ENCODE measurements at regions not wholly inside any gene's neighbourhood (a gene's known extent, or its start where the extent isn't known, plus 50 kb on each side); places are given as distances from the start of the nearest gene placed in this dataset.
A peak's percentile ranks its signal among the peaks of the same experiment; 100 is the strongest.

DNA sequence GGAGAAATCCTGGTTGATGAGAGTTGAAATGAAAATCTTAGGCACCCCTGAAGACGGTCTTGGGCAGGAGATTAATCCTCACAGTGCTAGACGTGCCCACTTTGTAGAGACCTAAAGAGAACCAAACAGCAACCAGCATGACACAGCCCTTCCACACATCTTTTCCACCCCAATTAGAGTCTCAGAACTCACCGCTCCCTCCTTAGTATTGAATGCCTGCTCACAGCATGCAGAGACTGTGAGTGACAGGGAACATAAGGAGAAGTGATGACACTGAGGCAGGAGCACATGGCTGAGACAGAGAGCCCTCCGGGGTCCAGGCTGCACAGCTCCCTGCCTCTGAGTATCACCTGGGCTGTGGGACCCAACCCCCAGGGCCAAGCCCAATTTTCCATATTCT is 367.6 kb downstream of the EIPR1 start (continued):
- TF ChIP-seq MYB (IDR thresholded peaks at IDR 0.05; ENCODE audit: borderline replicate concordance, low read depth, low read length) (no peak), YBX1 (IDR thresholded peaks at IDR 0.05) (no peak), ASH2L (IDR thresholded peaks at IDR 0.05; ENCODE audit: borderline replicate concordance, low read depth) (no peak), CEBPZ (IDR thresholded peaks at IDR 0.05; ENCODE audit: low read depth, low read length) (no peak), ESRRA (IDR thresholded peaks at IDR 0.05; ENCODE audit: low read length) (no peak), SMARCA5 (IDR thresholded peaks at IDR 0.05) (no peak)
- TF ChIP-seq, protein P1, sequence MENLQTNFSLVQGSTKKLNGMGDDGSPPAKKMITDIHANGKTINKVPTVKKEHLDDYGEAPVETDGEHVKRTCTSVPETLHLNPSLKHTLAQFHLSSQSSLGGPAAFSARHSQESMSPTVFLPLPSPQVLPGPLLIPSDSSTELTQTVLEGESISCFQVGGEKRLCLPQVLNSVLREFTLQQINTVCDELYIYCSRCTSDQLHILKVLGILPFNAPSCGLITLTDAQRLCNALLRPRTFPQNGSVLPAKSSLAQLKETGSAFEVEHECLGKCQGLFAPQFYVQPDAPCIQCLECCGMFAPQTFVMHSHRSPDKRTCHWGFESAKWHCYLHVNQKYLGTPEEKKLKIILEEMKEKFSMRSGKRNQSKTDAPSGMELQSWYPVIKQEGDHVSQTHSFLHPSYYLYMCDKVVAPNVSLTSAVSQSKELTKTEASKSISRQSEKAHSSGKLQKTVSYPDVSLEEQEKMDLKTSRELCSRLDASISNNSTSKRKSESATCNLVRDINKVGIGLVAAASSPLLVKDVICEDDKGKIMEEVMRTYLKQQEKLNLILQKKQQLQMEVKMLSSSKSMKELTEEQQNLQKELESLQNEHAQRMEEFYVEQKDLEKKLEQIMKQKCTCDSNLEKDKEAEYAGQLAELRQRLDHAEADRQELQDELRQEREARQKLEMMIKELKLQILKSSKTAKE (IDR thresholded peaks at IDR 0.05; ENCODE audit: low read depth, poor library complexity, severe bottlenecking), result no peak

DNA sequence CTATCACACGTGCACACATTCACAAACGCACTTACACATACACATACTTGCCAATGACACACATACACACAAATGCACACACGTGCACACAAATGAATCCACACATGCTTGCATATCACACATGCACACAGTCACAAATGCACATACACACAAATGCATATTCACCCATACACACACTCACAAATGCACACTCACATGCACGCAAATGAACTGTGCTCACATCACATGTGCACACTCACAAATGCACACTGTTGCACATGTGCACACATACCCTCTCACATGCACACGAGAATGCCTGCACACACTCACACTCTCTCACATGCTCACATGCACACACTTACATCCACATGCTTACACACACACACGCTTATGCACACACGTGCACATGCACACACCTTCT is 368.1 kb downstream of the EIPR1 start:
- no TSS peak for BruUV-seq (replicated peaks)
- Histone ChIP-seq H3K4me3 (no peak overlapping the region), H3K9ac (ENCODE audit: control insufficient read depth, insufficient read depth, low read length) (no peak overlapping the region), H2AFZ (ENCODE audit: control insufficient read depth, low read depth, low read length) (no peak overlapping the region), H3K79me2 (ENCODE audit: control insufficient read depth, insufficient read depth, low read length) (no peaks in the 10 kb centered on the region), H3K27me3 (replicated peaks in 1 of 2; ENCODE audit: control insufficient read depth in 2 of 2, insufficient read depth in 2 of 2, low read length in 1 of 2) (no peaks in the 10 kb centered on the region), H3K36me3 (ENCODE audit: control insufficient read depth in 2 of 2, insufficient read depth in 2 of 2, low read length in 1 of 2) (no peaks in the 10 kb centered on the region), H4K20me1 (ENCODE audit: control insufficient read depth, insufficient read depth) (no peaks in the 10 kb centered on the region), H3K4me2 (ENCODE audit: control insufficient read depth, insufficient read depth) (no peak overlapping the region), H3K4me1 (ENCODE audit: control insufficient read depth, insufficient read depth, low read length) (no peaks in the 10 kb centered on the region), H3K27ac (ENCODE audit: control insufficient read depth, insufficient read depth) (no peak overlapping the region), H3K9me3 (replicated peaks; ENCODE audit: control insufficient read depth, insufficient read depth, low read length) (no peaks in the 10 kb centered on the region; the same call in 2 of the 3 replicates)
- ChIA-PET POLR2A (no interaction called here), RAD21 (ENCODE audit: unreplicated experiment) (no interaction called here), SMC1A (ENCODE audit: uncharacterized antibody, unreplicated experiment) (no interaction called here), CTCF (no interaction called here)
- no peak for FAIRE-seq
- ATAC-seq, result no peak
- in situ Hi-C loops (cut with MboI) (no loop called here), intact Hi-C loops (cut with micrococcal nuclease; ENCODE audit: unreplicated experiment) (no loop called here)
- TF ChIP-seq BCL3 (IDR thresholded peaks at IDR 0.05; ENCODE audit: borderline replicate concordance, insufficient read depth, low read depth, low read length, poor library complexity, severe bottlenecking) (peak; percentile 93), SMAD1 (IDR thresholded peaks at IDR 0.05; ENCODE audit: low read depth, partially characterized antibody) (no peak), TCF3 (IDR thresholded peaks at IDR 0.05; ENCODE audit: borderline replicate concordance, insufficient read depth, low read depth, low read length) (peak; percentile 37; the same call in 1 of the 2 replicates), BACH1 (IDR thresholded peaks at IDR 0.05; ENCODE audit: borderline replicate concordance) (no peak), NFIC (IDR thresholded peaks at IDR 0.05; ENCODE audit: low read depth, low read length) (0 out of 2 replicates have a peak, but pooled peaks have one; percentile 27), KDM1A (IDR thresholded peaks at IDR 0.05; ENCODE audit: borderline replicate concordance) (no peak)
- WGBS (ENCODE audit: insufficient coverage, insufficient replicate concordance, low lambda C conversion rate, missing lambda C conversion rate), result 18% methylated on average over 6 of the region's 7 CpGs
- DNase-seq (ENCODE audit: low read depth, low spot score), result no peak

All from GM12878 (cell line).